GM19023 (cell line): ENCODE measurements at regions not wholly inside any gene's neighbourhood (a gene's known extent, or its start where the extent isn't known, plus 50 kb on each side); places are given as distances from the start of the nearest gene placed in this dataset.

Source experiments
- ATAC-seq: cut with Tn5 transposase; IDR thresholded peaks from one replicate; pipeline ENCODE4 v1.9.1; 2021; ENCODE audit warnings: mild to moderate bottlenecking, moderate library complexity; ENCODE audit not compliant: unreplicated experiment

GRCh38 chr20:40329321-40329720 is 359.7 kb downstream of the MAFB start:
- ATAC-seq = no peak

DNA sequence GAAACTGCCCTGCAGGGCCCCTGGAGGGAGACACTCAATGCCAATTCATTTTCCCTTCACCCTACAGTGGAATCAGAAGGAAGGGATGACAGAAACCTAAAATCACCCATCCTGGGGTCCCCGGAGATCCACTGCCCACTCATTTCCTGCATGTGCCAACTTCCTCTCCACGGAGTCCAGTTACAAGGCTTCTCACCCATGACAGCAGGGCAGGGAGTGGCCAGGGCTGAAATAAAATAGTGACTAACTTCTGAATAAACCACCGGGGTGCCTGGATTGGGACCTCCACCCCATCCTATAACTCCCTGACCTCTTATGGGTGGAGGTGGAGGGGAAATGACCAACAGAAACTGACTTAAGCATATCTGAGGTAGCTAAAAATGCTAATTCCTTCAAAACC is 362.3 kb downstream of the MAFB start:
- ATAC-seq = no peak

- ATAC-seq = no peak
Measured at GRCh38 chr20:40325006-40325568, 363.9 kb downstream of the MAFB start.

- no peak for ATAC-seq
Measured at GRCh38 chr20:40323361-40323794, 365.7 kb downstream of the MAFB start.

DNA sequence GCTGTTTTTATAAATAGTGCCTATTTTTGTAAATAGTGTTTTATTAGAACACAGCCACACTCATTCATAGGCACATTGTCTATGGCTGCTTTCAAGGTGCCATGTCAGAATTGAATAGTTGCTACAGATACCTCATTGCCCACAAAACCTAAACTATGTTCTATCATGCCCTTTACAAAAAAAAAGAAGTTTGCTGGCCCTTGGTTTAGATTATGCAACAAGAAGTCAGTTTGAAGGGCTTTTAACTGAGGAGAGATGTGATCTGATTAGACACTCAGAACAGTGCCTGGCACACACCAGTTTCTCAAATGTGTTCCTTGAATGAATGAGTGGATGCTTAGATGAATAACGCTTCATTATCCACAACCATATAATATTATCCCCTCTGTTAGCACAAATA is 366.1 kb downstream of the MAFB start:
- no peak for ATAC-seq

GRCh38 chr20:40320517-40321011 is 368.5 kb downstream of the MAFB start:
- no peak for ATAC-seq

DNA sequence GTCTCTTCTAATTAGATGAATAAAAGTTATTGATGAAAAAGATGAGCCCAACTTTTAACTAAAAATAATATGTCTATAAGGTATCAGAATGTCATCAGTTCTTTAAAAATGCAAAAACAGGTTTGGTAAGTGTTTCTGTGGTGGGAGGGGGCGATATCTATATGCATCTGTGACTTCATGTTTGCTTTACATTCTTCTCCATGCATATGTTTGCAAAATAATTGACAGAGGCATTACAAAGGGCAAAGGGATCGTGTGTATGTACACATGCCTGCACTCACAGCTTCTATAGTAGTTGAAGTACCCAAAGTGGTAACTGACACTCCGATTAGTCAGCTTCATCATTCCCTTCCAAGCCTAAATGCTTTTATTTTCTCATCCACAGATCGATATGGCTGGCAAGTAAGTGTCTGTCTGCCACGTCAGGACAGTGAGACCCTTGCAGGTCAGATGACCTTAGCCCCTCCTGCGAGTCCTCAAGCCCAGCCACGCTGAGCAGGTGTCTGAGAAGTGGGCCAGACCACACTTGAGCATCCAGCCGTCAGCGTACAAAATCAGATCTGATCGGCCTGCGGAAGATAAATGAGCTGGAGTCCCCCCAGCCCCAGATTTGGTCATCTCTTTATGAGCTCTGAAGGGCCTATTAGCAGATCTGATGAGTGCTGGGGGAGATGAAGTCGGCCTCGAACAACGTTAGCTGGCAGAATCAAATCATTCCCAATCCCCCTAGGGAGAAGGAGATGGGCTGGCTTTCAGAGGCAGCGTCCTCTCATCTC is 369.1 kb downstream of the MAFB start:
- no peak for ATAC-seq

- no peak for ATAC-seq
Measured at GRCh38 chr20:40319056-40319455, 370.0 kb downstream of the MAFB start.

DNA sequence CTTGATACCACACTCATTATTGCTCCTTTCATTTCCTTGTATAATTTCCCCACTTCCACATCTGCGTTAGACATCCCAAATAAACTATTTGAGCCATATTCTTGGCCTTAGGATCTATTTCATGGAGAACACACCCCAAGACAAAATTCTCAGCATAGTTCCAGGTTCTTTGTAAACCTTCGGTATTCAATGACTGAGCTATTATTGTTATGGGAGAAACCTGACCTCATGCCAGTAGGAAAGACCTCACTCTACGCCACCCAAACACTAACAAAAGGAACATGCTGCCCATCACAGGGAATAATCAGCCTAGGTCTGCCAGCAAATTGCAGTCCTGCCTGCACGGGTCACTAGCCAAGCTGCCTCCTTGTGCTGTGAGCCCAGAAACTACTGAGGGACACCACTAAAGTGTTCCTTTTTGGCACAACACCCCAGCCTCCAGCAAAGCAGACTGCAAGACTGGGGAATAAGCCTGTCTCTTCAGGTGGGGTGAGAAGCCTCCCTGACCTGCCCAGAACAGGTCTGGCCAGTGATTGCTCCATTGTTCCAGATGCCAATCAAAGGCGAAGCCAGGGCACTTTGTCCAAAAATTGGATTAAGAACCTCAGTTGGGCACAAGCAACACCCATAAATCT is 371.8 kb downstream of the MAFB start:
- no peak for ATAC-seq

DNA sequence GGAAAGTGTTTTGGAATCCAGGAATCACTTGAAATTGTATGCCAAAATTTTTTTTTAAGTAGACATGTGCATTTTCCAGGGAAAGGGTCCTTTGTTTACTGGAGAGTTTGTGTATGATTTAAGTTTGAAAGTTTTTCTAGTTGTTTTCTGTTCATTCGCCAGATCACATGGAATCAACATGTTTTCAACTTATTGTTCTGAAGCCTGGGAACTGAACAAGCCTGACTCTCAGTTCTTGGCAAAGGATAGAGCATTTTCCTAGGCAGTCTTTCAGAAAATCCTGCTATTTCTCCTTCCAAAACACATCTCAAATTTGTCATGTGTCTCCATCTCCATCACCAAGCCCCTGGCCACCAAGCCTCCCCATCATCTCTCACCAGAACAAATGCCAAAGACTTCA is 374.8 kb downstream of the MAFB start:
- no peak for ATAC-seq

- ATAC-seq = no peak
Measured at GRCh38 chr20:40313730-40314129, 375.3 kb downstream of the MAFB start.

DNA sequence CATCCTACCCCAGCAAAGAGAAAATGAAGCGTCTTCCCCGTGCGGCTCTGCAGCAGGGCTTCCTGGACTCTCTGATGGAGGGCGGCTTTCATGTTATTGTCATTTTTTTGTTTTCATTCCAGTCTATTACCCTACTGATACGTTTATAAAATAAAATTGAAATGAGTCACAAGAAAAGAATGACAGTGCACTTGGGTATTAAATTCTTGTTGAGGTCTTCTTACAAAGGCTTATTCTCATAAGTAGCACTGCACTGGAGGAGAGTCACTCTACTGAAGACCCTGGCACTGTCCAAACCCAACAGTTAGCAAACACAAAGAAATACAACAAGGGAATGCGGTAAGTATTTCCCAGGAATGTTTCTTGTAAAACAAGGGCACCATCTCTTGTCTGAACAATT is 379.3 kb downstream of the MAFB start:
- no peak for ATAC-seq

DNA sequence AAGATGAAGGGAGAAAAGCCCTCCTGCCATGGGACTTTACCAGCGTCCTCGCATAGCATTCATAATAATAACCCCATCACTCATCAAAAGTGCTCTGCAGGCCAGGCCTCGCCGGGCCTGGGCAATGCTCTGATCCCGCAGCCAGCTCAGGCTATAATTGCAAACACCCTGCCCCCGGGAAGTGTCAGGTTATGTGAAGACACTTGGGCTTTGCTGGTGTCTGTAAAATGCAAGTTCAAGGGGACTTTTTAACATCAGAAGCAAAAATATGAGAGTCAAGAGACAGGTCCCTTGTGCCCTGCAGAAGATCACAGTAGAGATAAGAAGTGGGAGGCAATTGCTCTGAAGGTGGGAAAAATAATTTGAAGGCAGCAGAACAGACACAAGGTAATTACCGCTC is 381.0 kb downstream of the MAFB start:
- no peak for ATAC-seq

GRCh38 chr20:40307268-40307667 is 381.8 kb downstream of the MAFB start:
- no peak for ATAC-seq

- no peak for ATAC-seq
Measured at GRCh38 chr20:40305303-40305702, 383.7 kb downstream of the MAFB start.

- no peak for ATAC-seq
Measured at GRCh38 chr20:40304119-40304613, 384.9 kb downstream of the MAFB start.

GRCh38 chr20:40294747-40295146 is 394.3 kb downstream of the MAFB start:
- no peak for ATAC-seq

GRCh38 chr20:40294175-40294574 is 394.9 kb downstream of the MAFB start:
- no peak for ATAC-seq

DNA sequence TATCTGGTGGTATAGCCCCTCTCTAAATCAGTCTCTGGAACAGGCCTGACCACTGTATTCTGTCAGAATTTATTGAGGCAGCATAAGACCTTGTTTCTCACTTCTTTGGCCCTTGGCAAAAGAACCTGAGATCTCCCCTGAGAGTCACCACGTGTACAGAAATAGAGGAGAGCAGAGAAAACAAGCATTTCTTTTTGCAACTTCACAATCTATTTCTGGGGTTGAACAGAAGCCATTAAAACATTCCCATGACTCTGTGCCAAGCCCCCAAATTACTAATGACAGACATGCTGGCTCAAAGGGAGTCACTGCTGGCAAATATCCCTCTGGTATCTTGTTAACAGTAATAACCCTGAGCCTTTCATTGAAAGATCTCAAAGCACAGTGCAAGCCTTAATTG is 395.3 kb downstream of the MAFB start:
- ATAC-seq = no peak

GRCh38 chr20:40291493-40292135 is 397.4 kb downstream of the MAFB start:
- ATAC-seq = no peak

GRCh38 chr20:40287683-40288082 is 401.4 kb downstream of the MAFB start:
- no peak for ATAC-seq
